ENCODE measurements at regions not wholly inside any gene's neighbourhood (a gene's known extent, or its start where the extent isn't known, plus 50 kb on each side); places are given as distances from the start of the nearest gene placed in this dataset.
"Not testable (repeated sequence)": the region's sequence is repeated elsewhere in the genome, so short reads cannot be mapped to it uniquely, and the experiment has no call there.

GRCh38 chr12:58645946-58646345 lies 274.4 kb downstream of the LRIG3 start:
- Mint-ChIP-seq H3K36me3 (ENCODE audit: low read depth) (no peaks in the 10 kb centered on the region), H3K4me3 (no peak overlapping the region)

GRCh38 chr12:58647495-58647894 lies 272.8 kb downstream of the LRIG3 start:
- Mint-ChIP-seq H3K27me3 (ENCODE audit: low read depth) (no peaks in the 10 kb centered on the region), H3K36me3 (ENCODE audit: low read depth) (no peaks in the 10 kb centered on the region), H3K27ac (no peak overlapping the region), H3K9me3 (no peaks in the 10 kb centered on the region), H3K4me1 (ENCODE audit: low read depth) (no peaks in the 10 kb centered on the region), H3K4me3 (no peak overlapping the region)
- DNase-seq (ENCODE audit: low spot score): no peak

More at GRCh38 chr12:58645946-58646345, 274.4 kb downstream of the LRIG3 start:
- DNase-seq (ENCODE audit: low spot score): no peak
- no peak overlapping the region for H3K27ac Mint-ChIP-seq
- no peaks in the 10 kb centered on the region for H3K4me1 Mint-ChIP-seq (ENCODE audit: low read depth)
- no peaks in the 10 kb centered on the region for H3K9me3 Mint-ChIP-seq
- H3K27me3 Mint-ChIP-seq (ENCODE audit: low read depth): no peaks in the 10 kb centered on the region

- DNase-seq (ENCODE audit: low spot score): no peak
Observed at GRCh38 chr12:58648176-58648575, 272.1 kb downstream of the LRIG3 start.

GRCh38 chr12:58651850-58652249 lies 268.5 kb downstream of the LRIG3 start:
- Mint-ChIP-seq H3K4me3 (no peak overlapping the region), H3K9me3 (no peaks in the 10 kb centered on the region), H3K4me1 (ENCODE audit: low read depth) (no peaks in the 10 kb centered on the region), H3K36me3 (ENCODE audit: low read depth) (no peaks in the 10 kb centered on the region), H3K27me3 (ENCODE audit: low read depth) (no peaks in the 10 kb centered on the region), H3K27ac (no peak overlapping the region)
- DNase-seq (ENCODE audit: low spot score): no peak

More at GRCh38 chr12:58648176-58648575, 272.1 kb downstream of the LRIG3 start:
- Mint-ChIP-seq H3K4me1 (ENCODE audit: low read depth) (no peaks in the 10 kb centered on the region), H3K36me3 (ENCODE audit: low read depth) (no peaks in the 10 kb centered on the region), H3K27ac (no peak overlapping the region), H3K4me3 (no peak overlapping the region), H3K9me3 (no peaks in the 10 kb centered on the region), H3K27me3 (ENCODE audit: low read depth) (no peaks in the 10 kb centered on the region)

- peaks cover 3% of the 10 kb centered on the region for H3K9me3 Mint-ChIP-seq
- H3K4me1 Mint-ChIP-seq (ENCODE audit: low read depth): no peaks in the 10 kb centered on the region
- H3K27ac Mint-ChIP-seq: no peak overlapping the region
- no peak for DNase-seq (ENCODE audit: low spot score)
- H3K4me3 Mint-ChIP-seq: no peak overlapping the region
- H3K36me3 Mint-ChIP-seq (ENCODE audit: low read depth): no peaks in the 10 kb centered on the region
- H3K27me3 Mint-ChIP-seq (ENCODE audit: low read depth): no peaks in the 10 kb centered on the region
Observed at GRCh38 chr12:58654021-58654420, 266.3 kb downstream of the LRIG3 start.

- DNase-seq (ENCODE audit: low spot score): no peak
- H3K4me1 Mint-ChIP-seq (ENCODE audit: low read depth): no peaks in the 10 kb centered on the region
- H3K27me3 Mint-ChIP-seq (ENCODE audit: low read depth): no peaks in the 10 kb centered on the region
- peaks cover 3% of the 10 kb centered on the region for H3K9me3 Mint-ChIP-seq
- H3K36me3 Mint-ChIP-seq (ENCODE audit: low read depth): no peaks in the 10 kb centered on the region
- no peak overlapping the region for H3K4me3 Mint-ChIP-seq
- no peak overlapping the region for H3K27ac Mint-ChIP-seq
Observed at GRCh38 chr12:58655375-58655774, 264.9 kb downstream of the LRIG3 start.

- no peak overlapping the region for H3K27ac Mint-ChIP-seq
- H3K9me3 Mint-ChIP-seq: peaks cover 3% of the 10 kb centered on the region
- H3K4me3 Mint-ChIP-seq: no peak overlapping the region
- H3K27me3 Mint-ChIP-seq (ENCODE audit: low read depth): no peaks in the 10 kb centered on the region
- DNase-seq (ENCODE audit: low spot score): no peak
- no peaks in the 10 kb centered on the region for H3K4me1 Mint-ChIP-seq (ENCODE audit: low read depth)
- no peaks in the 10 kb centered on the region for H3K36me3 Mint-ChIP-seq (ENCODE audit: low read depth)
Observed at GRCh38 chr12:58656254-58657009, 263.9 kb downstream of the LRIG3 start.

GRCh38 chr12:58657190-58657589 lies 263.1 kb downstream of the LRIG3 start:
- no peaks in the 10 kb centered on the region for H3K27me3 Mint-ChIP-seq (ENCODE audit: low read depth)
- no peak for DNase-seq (ENCODE audit: low spot score)
- H3K9me3 Mint-ChIP-seq: peaks cover 3% of the 10 kb centered on the region
- H3K27ac Mint-ChIP-seq: no peak overlapping the region
- H3K4me1 Mint-ChIP-seq (ENCODE audit: low read depth): no peaks in the 10 kb centered on the region
- no peaks in the 10 kb centered on the region for H3K36me3 Mint-ChIP-seq (ENCODE audit: low read depth)
- H3K4me3 Mint-ChIP-seq: no peak overlapping the region

- H3K27me3 Mint-ChIP-seq (ENCODE audit: low read depth): no peaks in the 10 kb centered on the region
- no peak for DNase-seq (ENCODE audit: low spot score)
- no peaks in the 10 kb centered on the region for H3K4me1 Mint-ChIP-seq (ENCODE audit: low read depth)
- no peaks in the 10 kb centered on the region for H3K36me3 Mint-ChIP-seq (ENCODE audit: low read depth)
- H3K9me3 Mint-ChIP-seq: no peaks in the 10 kb centered on the region
- H3K27ac Mint-ChIP-seq: no peak overlapping the region
- H3K4me3 Mint-ChIP-seq: no peak overlapping the region
Observed at GRCh38 chr12:58665375-58665774, 254.9 kb downstream of the LRIG3 start.

- no peaks in the 10 kb centered on the region for H3K9me3 Mint-ChIP-seq
- no peaks in the 10 kb centered on the region for H3K36me3 Mint-ChIP-seq (ENCODE audit: low read depth)
- H3K4me1 Mint-ChIP-seq (ENCODE audit: low read depth): no peaks in the 10 kb centered on the region
- no peak for DNase-seq (ENCODE audit: low spot score)
- no peak overlapping the region for H3K27ac Mint-ChIP-seq
- no peak overlapping the region for H3K4me3 Mint-ChIP-seq
- no peaks in the 10 kb centered on the region for H3K27me3 Mint-ChIP-seq (ENCODE audit: low read depth)
Observed at GRCh38 chr12:58668233-58668632, 252.1 kb downstream of the LRIG3 start.

GRCh38 chr12:58668871-58669270 lies 251.4 kb downstream of the LRIG3 start:
- no peak overlapping the region for H3K4me3 Mint-ChIP-seq
- H3K27ac Mint-ChIP-seq: no peak overlapping the region
- H3K9me3 Mint-ChIP-seq: no peaks in the 10 kb centered on the region
- no peaks in the 10 kb centered on the region for H3K27me3 Mint-ChIP-seq (ENCODE audit: low read depth)
- no peaks in the 10 kb centered on the region for H3K36me3 Mint-ChIP-seq (ENCODE audit: low read depth)
- H3K4me1 Mint-ChIP-seq (ENCODE audit: low read depth): no peaks in the 10 kb centered on the region
- DNase-seq (ENCODE audit: low spot score): no peak

GRCh38 chr12:58670623-58671022 lies 249.7 kb downstream of the LRIG3 start:
- H3K4me1 Mint-ChIP-seq (ENCODE audit: low read depth): no peaks in the 10 kb centered on the region
- DNase-seq (ENCODE audit: low spot score): no peak
- no peaks in the 10 kb centered on the region for H3K27me3 Mint-ChIP-seq (ENCODE audit: low read depth)
- H3K27ac Mint-ChIP-seq: no peak overlapping the region
- no peak overlapping the region for H3K4me3 Mint-ChIP-seq
- H3K9me3 Mint-ChIP-seq: no peaks in the 10 kb centered on the region
- no peaks in the 10 kb centered on the region for H3K36me3 Mint-ChIP-seq (ENCODE audit: low read depth)

- Mint-ChIP-seq H3K4me3 (no peak overlapping the region), H3K9me3 (no peaks in the 10 kb centered on the region), H3K4me1 (ENCODE audit: low read depth) (no peaks in the 10 kb centered on the region), H3K27me3 (ENCODE audit: low read depth) (no peaks in the 10 kb centered on the region), H3K36me3 (ENCODE audit: low read depth) (no peaks in the 10 kb centered on the region), H3K27ac (no peak overlapping the region)
- no peak for DNase-seq (ENCODE audit: low spot score)
Observed at GRCh38 chr12:58671196-58671595, 249.1 kb downstream of the LRIG3 start.

GRCh38 chr12:58673021-58673420 lies 247.3 kb downstream of the LRIG3 start:
- Mint-ChIP-seq H3K9me3 (peaks cover 6% of the 10 kb centered on the region), H3K27me3 (ENCODE audit: low read depth) (no peaks in the 10 kb centered on the region), H3K27ac (no peak overlapping the region)

GRCh38 chr12:58677833-58678232 lies 242.5 kb downstream of the LRIG3 start:
- not testable (repeated sequence) for H3K27me3 Mint-ChIP-seq (ENCODE audit: low read depth); H3K27ac Mint-ChIP-seq; H3K4me3 Mint-ChIP-seq; H3K36me3 Mint-ChIP-seq (ENCODE audit: low read depth); DNase-seq (ENCODE audit: low spot score); H3K4me1 Mint-ChIP-seq (ENCODE audit: low read depth)
- H3K9me3 Mint-ChIP-seq: peaks cover 16% of the 10 kb centered on the region

More at GRCh38 chr12:58673021-58673420, 247.3 kb downstream of the LRIG3 start:
- Mint-ChIP-seq H3K4me3 (no peak overlapping the region), H3K36me3 (ENCODE audit: low read depth) (no peaks in the 10 kb centered on the region), H3K4me1 (ENCODE audit: low read depth) (no peaks in the 10 kb centered on the region)
- no peak for DNase-seq (ENCODE audit: low spot score)

Measured in T-helper 2 cell treated with Interferon-gamma antibody and Interleukin-4, amounts not matched to agents 5 μg/mL and 100 μg/mL, for 36 hours (primary cell).